Endothelial cell of umbilical vein (primary cell): ENCODE measurements at regions not wholly inside any gene's neighbourhood (a gene's known extent, or its start where the extent isn't known, plus 50 kb on each side); places are given as distances from the start of the nearest gene placed in this dataset.

ENCODE experiments used
- EZH2 ChIP-seq: IDR thresholded peaks from 2 replicates; pipeline ENCODE4 v1.6.1; 2012; ENCODE audit warnings: borderline replicate concordance, low read depth, mild to moderate bottlenecking, moderate library complexity, low read length, inconsistent platforms; ENCODE audit not compliant: severe bottlenecking
- GATA2 ChIP-seq: IDR thresholded peaks from 2 replicates; pipeline ENCODE4 v1.7.0; 2011; ENCODE audit warnings: low read depth, mild to moderate bottlenecking, moderate library complexity, mixed read lengths, low read length; ENCODE audit not compliant: insufficient read length, insufficient read depth
- MYC ChIP-seq: IDR thresholded peaks from one replicate; pipeline ENCODE4 v1.6.1; 2011; ENCODE audit warnings: mild to moderate bottlenecking, low read depth, low read length
- POLR2A ChIP-seq: IDR thresholded peaks from 2 replicates; pipeline ENCODE4 v1.6.1; 2012; ENCODE audit warnings: low read depth, mild to moderate bottlenecking, control low read depth, low read length
- POLR2AphosphoS5 ChIP-seq: IDR thresholded peaks from 2 replicates; pipeline ENCODE4 v1.6.1; 2012; ENCODE audit warnings: low read depth, mild to moderate bottlenecking, control low read depth, low read length, moderate library complexity; ENCODE audit not compliant: insufficient read depth
- TF ChIP-seq, protein P1 (sequence below), 2 donors: IDR thresholded peaks; 1 replicate in 1 of 2; 2 replicates in 1 of 2; pipeline ENCODE4 v1.5.1; 2011; ENCODE audit warnings: low read length in 2 of 2, mild to moderate bottlenecking in 2 of 2, moderate library complexity in 2 of 2, control low read depth in 1 of 2, inconsistent platforms in 1 of 2, low read depth in 1 of 2; ENCODE audit not compliant: insufficient read depth in 1 of 2; ENCODE audit errors: extremely low read depth in 1 of 2

DNA sequence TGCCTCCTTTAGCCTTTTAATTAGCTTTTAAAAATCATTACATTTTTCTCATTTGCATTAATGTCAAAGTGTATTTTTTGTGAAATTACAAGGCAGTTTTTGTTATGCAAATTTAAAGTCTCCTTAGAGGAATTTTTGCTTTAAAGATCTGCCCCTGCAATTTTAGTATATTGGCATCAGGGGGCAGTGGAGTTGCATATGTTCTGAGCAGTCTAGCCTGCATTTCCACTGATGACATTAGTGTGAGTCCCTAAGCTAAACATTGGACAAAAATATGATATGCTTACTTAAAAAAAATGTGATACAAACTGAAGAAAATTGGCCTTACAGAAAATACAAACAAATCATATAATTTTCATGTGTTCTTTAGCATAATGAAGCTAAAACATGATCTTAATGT lies 426.5 kb downstream of the SLC4A3 start:
- TF ChIP-seq POLR2AphosphoS5, result no peak
- no peak for TF ChIP-seq EZH2
- TF ChIP-seq, protein P1, sequence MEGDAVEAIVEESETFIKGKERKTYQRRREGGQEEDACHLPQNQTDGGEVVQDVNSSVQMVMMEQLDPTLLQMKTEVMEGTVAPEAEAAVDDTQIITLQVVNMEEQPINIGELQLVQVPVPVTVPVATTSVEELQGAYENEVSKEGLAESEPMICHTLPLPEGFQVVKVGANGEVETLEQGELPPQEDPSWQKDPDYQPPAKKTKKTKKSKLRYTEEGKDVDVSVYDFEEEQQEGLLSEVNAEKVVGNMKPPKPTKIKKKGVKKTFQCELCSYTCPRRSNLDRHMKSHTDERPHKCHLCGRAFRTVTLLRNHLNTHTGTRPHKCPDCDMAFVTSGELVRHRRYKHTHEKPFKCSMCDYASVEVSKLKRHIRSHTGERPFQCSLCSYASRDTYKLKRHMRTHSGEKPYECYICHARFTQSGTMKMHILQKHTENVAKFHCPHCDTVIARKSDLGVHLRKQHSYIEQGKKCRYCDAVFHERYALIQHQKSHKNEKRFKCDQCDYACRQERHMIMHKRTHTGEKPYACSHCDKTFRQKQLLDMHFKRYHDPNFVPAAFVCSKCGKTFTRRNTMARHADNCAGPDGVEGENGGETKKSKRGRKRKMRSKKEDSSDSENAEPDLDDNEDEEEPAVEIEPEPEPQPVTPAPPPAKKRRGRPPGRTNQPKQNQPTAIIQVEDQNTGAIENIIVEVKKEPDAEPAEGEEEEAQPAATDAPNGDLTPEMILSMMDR (IDR thresholded peaks at IDR 0.05; ENCODE audit: extremely low read depth in 1 of 2, insufficient read depth in 1 of 2, low read depth in 1 of 2, low read length in 2 of 2), result no peak
- TF ChIP-seq GATA2, result no peak
- TF ChIP-seq POLR2A, result no peak
- no peak for TF ChIP-seq MYC
